ENCODE measurements at regions not wholly inside any gene's neighbourhood (a gene's known extent, or its start where the extent isn't known, plus 50 kb on each side); places are given as distances from the start of the nearest gene placed in this dataset.

- H3K4me1 ChIP-seq (ENCODE audit: control insufficient read depth, extremely low read depth, insufficient read depth, low read length), result no peaks in the 10 kb centered on the region
- H2AFZ ChIP-seq (ENCODE audit: low read length), result no peak overlapping the region
- no peaks in the 10 kb centered on the region for H3K79me2 ChIP-seq (ENCODE audit: control insufficient read depth, insufficient read depth, low read length)
- no peaks in the 10 kb centered on the region for H3K9me3 ChIP-seq (ENCODE audit: control insufficient read depth, insufficient read depth, low read depth, low read length)
- H3K27ac ChIP-seq (ENCODE audit: insufficient read depth, low read length), result no peak overlapping the region
- no peak overlapping the region for H3K9ac ChIP-seq (ENCODE audit: insufficient read depth, low read length)
- H3K27me3 ChIP-seq (ENCODE audit: control insufficient read depth, insufficient read depth, low read length), result no peaks in the 10 kb centered on the region
- no peaks in the 10 kb centered on the region for H4K20me1 ChIP-seq (ENCODE audit: control insufficient read depth, extremely low read depth, insufficient read depth, low read length)
- H3K4me2 ChIP-seq (ENCODE audit: extremely low read depth, insufficient read depth, low read length), result no peak overlapping the region
- no peak for DNase-seq (ENCODE audit: low read depth in 2 of 2)
- TF ChIP-seq CTCF (conservative IDR thresholded peaks at IDR 0.05 in 1 of 2, IDR thresholded peaks at IDR 0.05 in 1 of 2; ENCODE audit: low read depth in 1 of 2, low read length in 2 of 2) (no peak), EZH2 (IDR thresholded peaks at IDR 0.05; ENCODE audit: low read length, missing control alignments) (no peak)
- no peaks in the 10 kb centered on the region for H3K36me3 ChIP-seq (ENCODE audit: control insufficient read depth, insufficient read depth, low read length)
- no peak overlapping the region for H3K4me3 ChIP-seq (replicated peaks in 1 of 4; ENCODE audit: control extremely low read depth in 1 of 4, insufficient read depth in 1 of 4, low read depth in 3 of 4, low read length in 4 of 4)
Observed at GRCh38 chr1:101086783-101087182, 61.2 kb upstream of the DPH5 start.

GRCh38 chr1:101081496-101082488 lies 56.2 kb upstream of the DPH5 start:
- no peak overlapping the region for H3K9ac ChIP-seq (ENCODE audit: insufficient read depth, low read length)
- DNase-seq (ENCODE audit: low read depth in 2 of 2), result no peak
- H3K9me3 ChIP-seq (ENCODE audit: control insufficient read depth, insufficient read depth, low read depth, low read length), result no peaks in the 10 kb centered on the region
- no peak overlapping the region for H3K4me2 ChIP-seq (ENCODE audit: extremely low read depth, insufficient read depth, low read length)
- no peaks in the 10 kb centered on the region for H3K79me2 ChIP-seq (ENCODE audit: control insufficient read depth, insufficient read depth, low read length)
- no peaks in the 10 kb centered on the region for H4K20me1 ChIP-seq (ENCODE audit: control insufficient read depth, extremely low read depth, insufficient read depth, low read length)
- H2AFZ ChIP-seq (ENCODE audit: low read length), result no peak overlapping the region
- no peaks in the 10 kb centered on the region for H3K36me3 ChIP-seq (ENCODE audit: control insufficient read depth, insufficient read depth, low read length)
- no peaks in the 10 kb centered on the region for H3K27me3 ChIP-seq (ENCODE audit: control insufficient read depth, insufficient read depth, low read length)
- H3K4me1 ChIP-seq (ENCODE audit: control insufficient read depth, extremely low read depth, insufficient read depth, low read length), result no peaks in the 10 kb centered on the region
- H3K27ac ChIP-seq (ENCODE audit: insufficient read depth, low read length), result no peak overlapping the region
- H3K4me3 ChIP-seq (replicated peaks in 1 of 4; ENCODE audit: control extremely low read depth in 1 of 4, insufficient read depth in 1 of 4, low read depth in 3 of 4, low read length in 4 of 4), result no peak overlapping the region
- TF ChIP-seq EZH2 (IDR thresholded peaks at IDR 0.05; ENCODE audit: low read length, missing control alignments) (no peak), CTCF (conservative IDR thresholded peaks at IDR 0.05 in 1 of 2, IDR thresholded peaks at IDR 0.05 in 1 of 2; ENCODE audit: low read depth in 1 of 2, low read length in 2 of 2) (no peak)

- Histone ChIP-seq H4K20me1 (ENCODE audit: control insufficient read depth, extremely low read depth, insufficient read depth, low read length) (no peaks in the 10 kb centered on the region), H3K9me3 (ENCODE audit: control insufficient read depth, insufficient read depth, low read depth, low read length) (no peaks in the 10 kb centered on the region), H3K4me1 (ENCODE audit: control insufficient read depth, extremely low read depth, insufficient read depth, low read length) (no peaks in the 10 kb centered on the region), H3K27ac (ENCODE audit: insufficient read depth, low read length) (no peak overlapping the region), H3K4me3 (replicated peaks in 1 of 4; ENCODE audit: control extremely low read depth in 1 of 4, insufficient read depth in 1 of 4, low read depth in 3 of 4, low read length in 4 of 4) (no peak overlapping the region), H3K9ac (ENCODE audit: insufficient read depth, low read length) (no peak overlapping the region), H3K27me3 (ENCODE audit: control insufficient read depth, insufficient read depth, low read length) (no peaks in the 10 kb centered on the region), H3K79me2 (ENCODE audit: control insufficient read depth, insufficient read depth, low read length) (no peaks in the 10 kb centered on the region), H3K36me3 (ENCODE audit: control insufficient read depth, insufficient read depth, low read length) (no peaks in the 10 kb centered on the region), H3K4me2 (ENCODE audit: extremely low read depth, insufficient read depth, low read length) (no peak overlapping the region), H2AFZ (ENCODE audit: low read length) (no peak overlapping the region)
- TF ChIP-seq CTCF (conservative IDR thresholded peaks at IDR 0.05 in 1 of 2, IDR thresholded peaks at IDR 0.05 in 1 of 2; ENCODE audit: low read depth in 1 of 2, low read length in 2 of 2) (no peak), EZH2 (IDR thresholded peaks at IDR 0.05; ENCODE audit: low read length, missing control alignments) (no peak)
- DNase-seq (ENCODE audit: low read depth in 2 of 2), result no peak
Observed at GRCh38 chr1:101080859-101081258, 55.3 kb upstream of the DPH5 start.
